ENCODE measurements at regions not wholly inside any gene's neighbourhood (a gene's known extent, or its start where the extent isn't known, plus 50 kb on each side); places are given as distances from the start of the nearest gene placed in this dataset.
"Not testable (repeated sequence)": the region's sequence is repeated elsewhere in the genome, so short reads cannot be mapped to it uniquely, and the experiment has no call there.

DNA sequence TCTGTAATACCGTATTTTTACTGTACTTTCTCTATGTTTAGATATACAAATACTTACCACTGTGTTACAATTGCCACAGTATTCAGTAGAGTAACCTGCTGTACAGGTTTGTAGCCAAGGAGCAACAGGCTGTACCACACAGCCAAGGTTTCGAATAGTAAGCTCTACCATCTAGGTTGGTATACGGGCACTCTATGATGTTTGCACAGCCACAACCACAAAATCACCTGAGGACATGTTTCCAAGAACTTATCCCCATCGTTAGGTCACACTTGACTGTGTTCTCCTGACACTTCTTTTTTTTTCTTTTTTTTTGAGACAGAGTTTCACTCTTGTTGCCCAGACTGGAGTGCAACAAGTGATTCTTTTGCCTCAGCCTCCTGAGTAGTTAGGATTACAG is 134.6 kb upstream of the TRIM24 start:
- DNase-seq: no peak

DNA sequence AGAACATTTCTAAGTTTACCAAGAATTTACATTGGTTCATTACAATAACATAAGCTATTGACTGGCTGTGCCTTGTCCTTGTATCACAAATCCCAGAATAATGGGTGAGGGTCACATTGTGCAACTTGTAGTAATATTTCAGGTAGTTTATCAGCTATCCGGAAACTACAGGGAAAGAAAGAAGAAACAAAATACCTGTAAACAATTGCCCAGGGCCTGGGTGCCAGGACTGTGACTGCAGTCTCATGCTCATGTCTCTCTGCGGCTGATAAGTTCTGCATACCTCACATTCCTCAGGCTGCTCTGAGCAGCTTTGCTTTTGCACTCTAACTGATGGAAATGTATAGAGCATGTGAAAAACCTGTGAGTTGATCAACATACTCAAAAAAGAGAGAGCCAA is 131.8 kb upstream of the TRIM24 start:
- DNase-seq: no peak

DNA sequence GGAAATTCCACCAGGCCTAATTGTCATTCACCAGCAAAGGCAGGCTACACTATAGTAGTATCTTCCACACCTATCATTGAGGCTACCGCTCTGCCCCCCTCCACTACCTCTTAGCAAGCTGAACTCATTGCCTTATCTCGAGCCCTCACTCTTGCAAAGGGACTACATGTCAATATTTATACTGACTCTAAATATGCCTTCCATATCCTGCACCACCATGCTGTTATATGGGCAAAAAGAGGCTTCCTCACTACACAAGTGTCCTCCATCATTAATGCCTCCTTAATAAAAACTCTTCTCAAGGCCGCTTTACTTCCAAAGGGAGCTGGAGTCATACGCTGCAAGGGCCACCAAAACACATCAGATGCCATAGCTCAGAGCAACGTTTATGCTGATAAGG is 127.2 kb upstream of the TRIM24 start:
- not testable (repeated sequence) for DNase-seq

DNA sequence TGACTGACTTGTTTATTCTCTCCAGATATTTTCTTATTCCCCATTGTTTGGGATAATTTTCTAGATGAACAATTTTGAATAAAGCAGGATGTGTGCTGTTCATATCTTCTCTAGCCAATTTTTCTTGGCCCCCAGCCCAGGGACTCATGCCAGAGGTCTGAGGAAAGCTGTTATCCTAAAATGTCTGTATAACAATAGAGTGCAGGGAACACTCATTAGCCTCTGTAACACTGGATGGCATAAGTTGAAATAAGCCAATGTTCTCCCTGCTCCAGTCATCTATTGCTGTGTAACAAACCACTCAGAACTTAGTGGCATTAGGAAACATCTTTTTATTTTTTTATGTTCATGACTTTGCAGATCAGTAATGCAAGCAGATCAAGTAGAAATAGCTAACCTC is 121.7 kb upstream of the TRIM24 start:
- no peak for DNase-seq

DNA sequence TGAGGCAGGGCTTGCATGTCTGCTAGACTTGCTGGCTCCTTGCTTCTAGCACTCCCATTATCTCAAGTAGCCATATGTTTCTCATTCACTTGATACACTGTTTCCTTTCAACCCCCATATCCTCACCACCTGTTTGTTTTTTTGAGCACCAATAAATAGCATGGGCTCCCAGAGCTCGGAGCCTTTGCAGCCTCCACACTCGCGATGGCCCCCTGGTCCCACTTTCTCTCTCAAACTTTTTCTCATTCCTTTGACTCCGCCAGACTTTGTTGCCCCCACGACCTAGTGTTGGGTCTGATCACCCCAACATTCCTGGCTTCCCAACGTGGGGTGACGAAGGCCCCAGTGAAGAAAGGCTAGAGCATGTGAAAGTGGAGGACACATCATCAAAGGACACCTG is 120.8 kb upstream of the TRIM24 start:
- not testable (repeated sequence) for DNase-seq

DNA sequence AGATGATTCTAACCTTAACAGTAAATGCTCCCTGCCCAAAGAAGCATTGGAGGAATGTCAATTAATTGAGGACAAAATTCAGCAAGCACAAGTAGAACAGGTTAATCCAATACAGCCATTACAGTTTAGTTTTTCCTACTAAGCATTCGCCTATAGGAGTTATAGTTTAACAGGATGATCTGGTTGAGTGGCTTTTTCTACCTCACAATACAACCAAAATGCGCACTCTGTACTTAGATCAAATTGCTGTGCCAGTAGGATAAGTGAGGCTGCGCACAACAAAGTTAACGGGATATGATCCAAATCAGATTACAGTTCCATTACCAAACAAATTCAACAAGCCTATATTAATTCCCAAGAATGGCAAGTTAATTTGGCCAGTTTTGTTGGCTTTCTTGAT is 117.1 kb upstream of the TRIM24 start:
- DNase-seq: no peak

DNA sequence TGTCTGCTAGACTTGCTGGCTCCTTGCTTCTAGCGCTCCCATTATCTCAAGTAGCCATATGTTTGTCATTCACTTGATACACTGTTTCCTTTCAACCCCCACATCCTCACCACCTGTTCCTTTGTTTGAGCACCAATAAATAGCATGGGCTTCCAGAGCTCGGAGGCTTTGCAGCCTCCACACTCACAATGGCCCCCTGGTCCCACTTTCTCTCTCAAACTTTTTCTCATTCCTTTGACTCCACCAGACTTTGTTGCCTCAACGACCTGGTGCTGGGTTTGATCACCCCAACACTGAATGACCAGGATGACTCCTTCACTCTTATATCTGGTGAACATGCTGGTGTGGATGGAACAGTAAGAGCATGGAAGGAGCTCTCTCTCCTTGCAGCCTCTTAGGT is 114.5 kb upstream of the TRIM24 start:
- no peak for DNase-seq

DNA sequence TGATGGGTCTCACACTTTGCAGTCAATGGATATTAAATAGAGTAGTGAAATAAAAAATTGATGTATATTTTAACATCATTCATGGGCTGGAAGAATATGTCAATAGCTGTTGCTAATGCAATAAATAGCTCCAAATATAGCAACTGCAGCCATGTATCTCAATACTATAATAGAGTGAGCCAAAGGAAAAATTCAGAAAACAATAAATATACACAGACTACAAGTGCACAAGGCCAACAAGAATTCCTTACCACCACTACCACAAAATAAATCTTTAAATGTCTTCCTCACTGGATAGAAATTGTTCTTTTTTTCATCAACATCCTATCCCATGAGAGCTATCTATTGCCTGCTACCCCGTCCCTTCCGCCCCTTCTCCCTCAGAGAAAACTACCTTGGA is 113.1 kb upstream of the TRIM24 start:
- no peak for DNase-seq

DNA sequence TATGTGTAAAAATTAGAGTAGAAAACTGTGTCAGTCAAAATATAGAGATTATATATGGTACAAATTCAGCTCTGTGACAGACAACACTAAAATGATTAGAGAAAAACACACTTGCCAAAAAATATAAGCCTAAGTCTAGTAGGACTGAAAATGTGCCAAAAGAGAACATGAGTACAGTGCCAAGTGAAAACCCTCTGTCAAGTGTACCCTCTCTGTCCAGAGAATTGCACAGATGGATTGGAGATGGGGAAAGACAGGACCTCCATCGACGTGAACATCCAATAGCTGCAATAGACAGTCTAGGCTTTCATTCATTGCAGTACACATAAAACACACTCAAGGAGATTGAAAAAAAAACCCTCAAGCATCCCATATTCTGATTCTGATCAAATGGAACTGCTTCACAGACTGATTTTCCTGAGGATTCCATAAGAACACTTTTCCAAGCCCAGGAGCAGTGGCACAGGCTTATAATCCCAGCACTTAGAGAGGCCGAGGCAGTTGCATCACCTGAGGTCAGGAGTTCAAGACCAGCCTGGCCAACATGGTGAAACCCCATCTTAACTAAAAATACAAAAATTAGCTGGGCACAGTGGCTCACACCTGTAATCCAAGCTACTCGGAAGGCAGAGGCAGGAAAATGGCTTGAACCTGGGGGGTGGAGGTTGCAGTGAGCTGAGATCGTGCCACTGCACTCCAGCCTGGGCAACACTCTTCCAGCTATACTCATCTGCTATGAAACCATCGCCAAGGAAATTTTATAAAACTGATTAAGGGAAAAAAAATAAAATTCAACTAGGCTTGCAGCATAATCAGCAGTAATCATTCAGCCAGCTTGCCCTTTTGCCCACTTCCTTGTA is 110.0 kb upstream of the TRIM24 start:
- no peak for DNase-seq

DNA sequence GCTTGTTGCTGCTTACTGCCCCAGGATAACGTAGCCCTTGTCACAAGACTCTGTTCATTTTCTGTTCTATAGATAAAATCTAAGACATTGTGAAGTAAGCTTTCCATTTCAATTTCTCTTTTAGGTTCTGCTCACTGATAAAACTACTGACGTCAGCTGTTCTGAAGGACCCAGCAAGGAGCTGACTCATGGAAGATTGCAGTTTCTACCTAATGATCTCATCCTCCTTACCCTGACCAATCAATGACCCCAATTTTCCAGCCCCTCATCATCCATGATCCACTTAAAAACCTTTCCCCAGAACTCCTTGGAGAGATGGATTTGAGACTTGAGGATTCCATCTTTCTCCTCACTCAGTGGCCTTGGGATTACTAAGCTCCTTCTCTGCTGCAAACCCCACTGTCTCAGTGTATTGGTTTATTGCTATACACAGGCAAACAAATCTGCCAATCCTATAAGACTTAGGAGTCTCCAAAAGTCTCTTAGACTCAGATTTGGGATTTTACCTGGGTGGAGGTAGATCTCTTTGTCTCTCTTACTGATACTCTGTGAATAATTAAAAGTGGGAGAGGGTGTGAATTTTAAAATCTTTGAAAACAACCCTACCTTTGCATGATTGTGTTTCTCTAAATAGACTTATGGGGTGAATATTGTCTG is 109.2 kb upstream of the TRIM24 start:
- DNase-seq: no peak

DNA sequence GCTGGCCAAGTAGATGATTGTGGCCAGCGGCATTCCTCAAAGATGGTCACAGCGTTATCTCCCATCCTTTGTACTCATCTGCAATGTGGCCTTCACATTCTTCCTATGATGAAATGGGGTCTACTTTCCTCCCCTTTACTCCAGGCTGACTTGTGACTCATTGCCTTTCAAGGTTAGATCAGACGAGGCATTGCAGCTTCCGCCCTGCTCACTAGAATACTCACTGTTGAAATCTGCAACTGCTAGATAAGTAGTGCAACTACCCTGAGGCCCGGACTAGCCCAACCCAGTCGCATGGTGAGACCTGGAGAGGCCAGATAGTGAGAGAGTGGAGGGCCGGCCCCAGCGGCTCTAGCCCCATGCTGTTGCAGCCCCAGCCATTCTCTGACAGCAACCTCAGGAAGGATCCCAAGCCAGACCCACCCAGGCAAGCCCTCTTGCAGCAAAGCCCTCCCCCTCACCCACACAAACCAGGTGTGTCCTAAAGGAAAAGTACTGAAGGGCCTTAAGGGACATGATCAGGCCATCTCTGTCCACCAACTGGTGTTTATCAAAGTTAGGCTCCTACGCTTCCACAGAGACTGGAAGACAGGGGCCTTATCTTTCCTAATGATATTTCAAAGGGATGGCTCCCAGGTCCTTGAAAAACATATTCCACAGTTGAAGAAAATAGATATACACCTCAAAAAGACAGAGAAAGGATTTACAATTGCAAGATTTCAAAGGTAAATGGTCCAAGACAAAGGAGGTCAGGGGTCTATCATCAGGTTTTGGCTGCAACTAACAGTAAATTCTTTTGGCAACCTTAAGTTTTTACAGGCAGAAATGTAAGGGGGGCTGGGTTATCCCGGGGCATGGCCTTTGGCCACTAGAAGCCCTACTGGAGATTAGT is 107.2 kb upstream of the TRIM24 start:
- no peak for DNase-seq

DNA sequence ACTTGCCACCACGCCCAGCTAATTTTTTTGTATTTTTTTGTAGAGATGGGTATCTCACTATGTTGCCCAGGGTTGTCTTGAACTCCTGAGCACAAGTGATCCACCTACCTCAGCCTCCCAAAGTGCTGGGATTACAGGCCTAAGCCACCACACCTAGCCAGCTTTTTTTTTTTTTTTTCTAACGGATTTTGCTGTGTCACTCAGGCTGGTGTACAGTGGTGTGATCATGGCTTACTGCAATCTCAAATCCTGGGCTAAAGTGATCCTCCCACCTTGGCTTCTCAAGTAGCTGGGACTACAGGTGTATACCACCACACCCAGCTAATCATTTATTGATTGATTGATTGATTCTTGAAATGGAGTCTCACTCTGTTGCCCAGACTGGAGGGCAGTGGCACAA is 106.0 kb upstream of the TRIM24 start:
- no peak for DNase-seq

DNA sequence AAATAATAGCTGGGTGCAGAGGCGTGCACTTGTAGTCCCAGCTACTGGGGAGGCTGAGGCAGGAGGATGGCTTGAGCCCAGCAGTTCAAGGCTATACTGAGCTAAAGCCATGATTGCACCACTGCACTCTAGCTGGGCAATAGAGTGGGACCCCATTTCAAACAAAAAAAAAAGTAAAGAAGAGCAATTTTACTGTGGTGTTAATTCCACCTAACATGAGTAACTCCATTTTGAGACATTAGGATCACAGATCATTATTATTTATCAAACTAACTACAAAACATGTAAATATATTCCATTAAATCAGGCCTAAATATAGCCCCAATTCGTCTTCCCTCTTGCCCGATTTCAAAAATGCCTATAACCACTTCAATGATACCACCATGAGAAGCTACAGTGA is 104.8 kb upstream of the TRIM24 start:
- no peak for DNase-seq

DNA sequence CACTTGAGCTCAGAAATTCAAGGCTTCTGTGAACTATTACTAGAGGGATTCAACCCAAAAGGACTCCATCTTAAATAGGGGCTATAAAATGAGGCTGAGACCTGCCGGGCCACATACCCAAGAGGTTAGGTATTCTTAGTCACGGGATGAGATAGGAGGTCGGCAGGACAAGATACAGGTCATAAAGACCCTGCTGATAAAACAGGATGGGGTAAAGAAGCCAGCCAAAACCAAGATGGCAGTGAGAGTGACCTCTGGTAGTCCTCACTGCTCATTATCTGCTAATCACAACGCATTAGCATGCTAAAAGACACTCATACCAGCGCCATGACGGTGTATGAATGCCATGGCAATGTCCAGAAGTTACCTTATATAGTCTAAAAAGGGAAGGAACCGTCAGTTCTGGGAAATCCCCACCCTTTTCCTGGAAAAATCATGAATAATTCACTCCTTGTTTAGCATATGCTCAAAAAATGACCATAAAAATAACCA is 101.2 kb upstream of the TRIM24 start:
- DNase-seq: no peak

DNA sequence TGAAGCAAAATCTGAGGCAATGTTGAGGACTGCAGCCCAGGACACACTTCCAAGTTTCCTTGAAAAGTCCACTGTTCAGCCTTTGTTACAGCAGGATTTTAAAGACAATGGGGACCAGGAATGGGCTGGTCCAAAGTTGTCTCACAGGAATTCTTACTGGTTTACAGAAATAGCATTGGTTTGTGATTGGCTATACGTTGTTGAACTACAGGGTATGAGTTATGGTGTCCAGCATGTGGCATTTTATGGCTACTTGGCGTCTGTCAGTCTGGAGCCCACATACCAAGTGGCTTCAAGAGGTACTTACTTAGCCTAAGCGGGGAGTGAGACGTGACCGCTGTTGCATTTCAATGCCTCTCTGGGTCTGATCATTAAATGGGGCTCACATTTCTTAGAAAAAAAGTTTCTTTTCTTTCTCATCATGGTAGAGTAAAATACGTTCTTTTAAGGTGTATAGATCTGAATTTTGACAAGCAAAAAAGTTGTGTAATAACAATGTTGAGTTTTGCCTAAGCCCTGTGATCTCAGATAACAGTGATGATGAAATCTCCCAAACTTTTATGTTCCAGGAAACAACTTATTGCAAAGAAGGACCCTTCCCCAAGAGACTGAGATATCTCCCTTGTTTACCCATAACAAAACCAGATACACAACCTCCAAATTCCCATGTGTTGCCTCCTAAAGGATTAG is 100.0 kb upstream of the TRIM24 start:
- no peak for DNase-seq

DNA sequence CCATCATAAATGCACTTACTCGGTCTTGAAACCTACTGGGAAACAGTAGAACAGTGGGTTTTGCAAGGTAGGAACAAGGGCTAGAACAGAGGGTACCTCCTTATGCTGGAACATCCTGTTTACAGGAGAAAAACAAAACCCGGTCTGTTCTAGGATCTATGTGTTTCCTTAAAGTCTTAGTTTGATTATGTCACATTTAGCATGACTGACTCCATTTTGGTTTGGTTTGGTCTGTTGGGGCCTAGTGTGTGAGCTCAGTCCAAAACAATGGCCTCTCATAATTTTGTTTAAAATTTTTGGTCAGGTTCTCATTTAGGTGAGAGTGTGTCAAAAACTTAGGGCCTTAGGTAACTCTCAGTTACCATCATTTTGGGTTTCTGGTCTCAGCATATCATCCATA is 96.3 kb upstream of the TRIM24 start:
- no peak for DNase-seq

DNA sequence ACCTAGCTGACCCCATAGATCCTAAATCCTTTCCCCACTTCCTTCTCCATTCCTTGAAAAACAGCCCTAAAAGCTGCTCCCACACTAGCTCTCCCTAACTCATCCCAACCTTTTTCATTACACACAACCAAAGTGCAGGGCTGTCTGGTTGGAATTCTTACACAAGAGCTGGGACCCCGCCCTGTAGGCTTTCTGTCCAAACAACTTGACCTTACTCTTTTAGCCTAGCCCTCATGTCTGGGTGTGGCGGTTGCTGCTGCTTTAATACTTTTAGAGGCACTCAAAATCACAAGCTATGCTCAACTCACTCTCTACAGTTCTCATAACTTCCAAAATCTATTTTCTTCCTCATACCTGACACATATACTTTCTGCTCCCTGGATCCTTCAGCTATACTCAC is 93.9 kb upstream of the TRIM24 start:
- DNase-seq: not testable (repeated sequence)

DNA sequence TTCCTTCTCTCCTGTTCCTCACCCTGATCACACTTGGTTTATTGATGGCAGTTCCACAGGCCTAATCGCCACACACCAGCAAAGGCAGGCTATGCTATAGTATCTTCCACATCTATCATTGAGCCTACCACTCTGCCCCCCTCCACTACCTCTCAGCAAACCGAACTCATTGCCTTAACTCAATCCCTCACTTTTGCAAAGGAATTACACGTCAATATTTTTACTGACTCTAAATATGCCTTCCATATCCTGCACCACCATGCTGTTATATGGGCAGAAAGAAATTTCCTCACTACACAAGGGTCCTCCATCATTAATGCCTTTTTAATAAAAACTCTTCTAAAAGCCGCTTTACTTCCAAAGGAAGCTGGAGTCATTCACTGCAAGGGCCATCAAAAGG is 93.4 kb upstream of the TRIM24 start:
- DNase-seq: not testable (repeated sequence)

DNA sequence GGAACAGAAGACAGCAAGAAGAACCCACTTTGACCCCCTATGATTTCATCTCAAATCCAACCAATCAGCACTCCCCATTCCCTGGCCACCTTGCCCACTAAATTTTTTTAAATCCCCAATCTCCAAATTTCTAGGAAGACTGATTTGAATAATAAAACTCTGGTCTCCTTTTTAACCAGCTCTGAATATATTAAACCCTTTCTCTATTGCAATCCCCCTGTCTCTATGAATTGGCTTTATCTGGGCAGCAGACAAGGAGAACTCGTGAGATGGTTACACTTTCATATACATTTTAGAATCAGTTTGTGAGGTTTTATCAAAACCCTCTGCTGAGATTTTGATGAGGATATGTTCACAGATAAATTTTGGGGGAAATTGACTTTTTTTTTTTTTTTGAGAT is 90.3 kb upstream of the TRIM24 start:
- DNase-seq: no peak

DNA sequence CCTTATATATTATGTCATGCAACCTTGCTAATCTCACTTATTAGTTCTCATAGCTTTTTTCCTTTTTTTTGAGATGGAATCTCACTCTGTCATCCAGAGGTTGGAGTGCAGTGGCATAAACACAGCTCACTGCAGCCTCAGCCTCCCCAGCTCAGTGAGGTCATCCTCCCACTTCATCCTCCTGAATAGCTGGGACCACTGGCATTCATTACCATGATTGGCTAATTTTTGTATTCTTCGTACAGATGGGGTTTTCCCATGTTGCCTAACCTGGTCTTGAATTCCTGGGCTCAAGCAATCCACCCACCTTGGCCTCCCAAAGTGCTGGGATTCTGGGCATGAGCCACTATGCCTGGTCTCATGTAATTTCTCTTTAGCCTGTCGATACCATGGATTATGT is 89.1 kb upstream of the TRIM24 start:
- no peak for DNase-seq

DNA sequence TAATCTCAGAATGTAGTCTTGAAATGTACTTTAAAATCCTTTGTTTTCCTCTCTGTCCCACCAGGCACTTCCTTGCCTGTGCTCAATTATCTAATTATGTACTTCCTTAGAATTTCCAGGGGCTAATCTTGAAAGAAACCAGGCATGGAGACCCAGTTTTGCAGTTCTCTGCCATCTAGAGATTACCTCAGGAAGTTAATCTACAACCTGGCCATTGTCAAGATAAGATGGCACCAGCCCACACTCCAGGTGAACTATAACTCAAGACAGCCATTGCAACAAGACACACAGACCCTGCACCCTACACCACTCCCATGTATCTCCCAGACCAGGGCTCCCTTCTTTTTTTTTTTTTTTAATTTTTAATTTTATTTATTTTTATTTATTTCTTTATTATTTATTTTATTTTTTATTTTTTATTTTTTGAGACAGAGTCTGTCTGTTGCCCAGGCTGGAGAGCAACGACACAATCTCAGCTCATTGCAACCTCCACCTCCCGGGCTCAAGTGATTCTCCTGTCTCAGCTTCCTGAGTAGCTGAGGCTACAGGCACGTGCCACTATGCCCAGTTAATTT is 85.9 kb upstream of the TRIM24 start:
- no peak for DNase-seq

DNA sequence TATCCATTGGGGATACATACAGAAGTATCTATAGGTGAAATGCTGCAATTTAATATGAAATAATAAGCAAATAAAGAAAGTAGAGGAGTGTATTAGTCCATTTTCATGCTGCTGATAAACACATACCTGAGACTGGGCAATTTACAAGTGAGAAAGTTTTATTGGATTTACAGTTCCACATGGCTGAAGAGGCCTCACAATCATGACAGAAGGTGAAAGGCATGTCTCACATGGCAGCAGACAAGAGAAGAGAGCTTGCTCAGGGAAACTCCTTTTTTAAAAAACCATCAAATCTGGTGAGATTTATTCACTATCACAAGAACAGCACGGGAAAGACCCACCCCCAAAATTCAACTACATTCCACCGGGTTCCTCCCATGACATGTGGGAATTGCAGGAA is 82.8 kb upstream of the TRIM24 start:
- no peak for DNase-seq

Measured in fibroblast of skin of right quadriceps (primary cell).